Endothelial cell of umbilical vein (primary cell): ENCODE measurements at regions not wholly inside any gene's neighbourhood (a gene's known extent, or its start where the extent isn't known, plus 50 kb on each side); places are given as distances from the start of the nearest gene placed in this dataset.

Experiments used
- BruUV-seq: library from RNA; stranded (reverse); fragments of 400-500 nt; replicated peaks from 2 replicates; lab custom pipeline; 2021; lab: Mats Ljungman, UMichigan
- CTCF ChIA-PET: fragments of 300-600, 350-600 bp; sonication (Branson Sonifier 250); formaldehyde crosslinking; loops from one replicate; lab custom pipeline; 2021; ENCODE audit warnings: antibody characterized with exemption, inconsistent platforms; lab: Charles Lee
- POLR2A ChIA-PET: fragments of 300-600, 350-600 bp; sonication (Branson Sonifier 250); formaldehyde crosslinking; loops from one replicate; lab custom pipeline; 2021; ENCODE audit warnings: antibody characterized with exemption, inconsistent platforms; lab: Charles Lee
- DNase-seq: peaks from one replicate; pipeline ENCODE4 v3.0.0-alpha.2; 2011; ENCODE audit warnings: low read depth, low spot score
- FAIRE-seq: peaks from 2 replicates; lab custom pipeline; 2011; peaks lifted over from hg19 to GRCh38; lab: Jason Lieb, UNC
- H2AFZ ChIP-seq: 2 replicates; pipeline ENCODE4 v1.6.0; 2012; ENCODE audit warnings: low read depth, low read length, control low read depth, inconsistent platforms
- H3K27ac ChIP-seq: 2 replicates; pipeline ENCODE4 v1.5.1; 2011; ENCODE audit warnings: low read depth, mild to moderate bottlenecking, control low read depth, low read length, moderate library complexity; ENCODE audit not compliant: insufficient read depth
- H3K27me3 ChIP-seq, 2 experiments: 2 replicates each; pipeline versions ENCODE4 v1.6.0 to v1.6.1; 2011; ENCODE audit warnings: low read length in 2 of 2, mixed read lengths in 1 of 2; ENCODE audit not compliant: control insufficient read depth in 2 of 2, insufficient read depth in 2 of 2
- H3K36me3 ChIP-seq, 2 experiments: 2 replicates in 1 of 2; 3 replicates in 1 of 2; pipeline ENCODE4 v1.5.1; 2011; ENCODE audit warnings: low read length in 2 of 2, mild to moderate bottlenecking in 1 of 2, moderate library complexity in 1 of 2; ENCODE audit not compliant: control insufficient read depth in 2 of 2, insufficient read depth in 2 of 2; ENCODE audit errors: extremely low read depth in 1 of 2
- H3K4me1 ChIP-seq: 3 replicates; pipeline ENCODE4 v1.5.1; 2011; ENCODE audit warnings: mild to moderate bottlenecking, low read length; ENCODE audit not compliant: control insufficient read depth, insufficient read depth; ENCODE audit errors: extremely low read depth
- H3K4me2 ChIP-seq: 2 replicates; pipeline ENCODE4 v1.6.1; 2011; ENCODE audit warnings: low read length, control low read depth, mixed read lengths; ENCODE audit not compliant: insufficient read depth
- H3K4me3 ChIP-seq, 3 experiments: fragments of 200-600 bp in 1 of 3; sonication (generic), shearing (Covaris generic) in 1 of 3; replicated peaks in 1 of 3; 2 replicates each; pipeline ENCODE4 v1.5.1; 2011 to 2016; ENCODE audit warnings: control low read depth in 3 of 3, low read length in 3 of 3, mild to moderate bottlenecking in 2 of 3, inconsistent platforms in 1 of 3, low read depth in 1 of 3, moderate library complexity in 1 of 3; ENCODE audit not compliant: insufficient read depth in 1 of 3
- H3K79me2 ChIP-seq: 2 replicates; pipeline ENCODE4 v1.6.0; 2012; ENCODE audit warnings: low read length, inconsistent platforms; ENCODE audit not compliant: control insufficient read depth, insufficient read depth
- H3K9ac ChIP-seq: replicated peaks from 2 replicates; pipeline ENCODE3; 2011; ENCODE audit warnings: low read length, control low read depth; ENCODE audit not compliant: insufficient read depth; ENCODE audit errors: extremely low read depth
- H3K9me1 ChIP-seq: replicated peaks from 3 replicates; pipeline ENCODE4 v1.6.0; 2011; ENCODE audit warnings: mild to moderate bottlenecking, low read length; ENCODE audit not compliant: control insufficient read depth, insufficient read depth; ENCODE audit errors: extremely low read depth
- H3K9me3 ChIP-seq: replicated peaks from 2 replicates; pipeline ENCODE4 v1.5.1; 2012; ENCODE audit warnings: low read length, inconsistent platforms; ENCODE audit not compliant: control insufficient read depth, insufficient read depth
- H4K20me1 ChIP-seq: replicated peaks from 2 replicates; pipeline ENCODE3; 2011; ENCODE audit warnings: mild to moderate bottlenecking, low read length; ENCODE audit not compliant: control insufficient read depth, insufficient read depth; ENCODE audit errors: extremely low read depth
- EZH2 ChIP-seq: IDR thresholded peaks from 2 replicates; pipeline ENCODE4 v1.6.1; 2012; ENCODE audit warnings: borderline replicate concordance, low read depth, mild to moderate bottlenecking, moderate library complexity, low read length, inconsistent platforms; ENCODE audit not compliant: severe bottlenecking
- FOS ChIP-seq: IDR thresholded peaks from 2 replicates; pipeline ENCODE4 v1.6.1; 2011; ENCODE audit warnings: mild to moderate bottlenecking, low read length, moderate library complexity, borderline replicate concordance; ENCODE audit not compliant: insufficient read depth
- GATA2 ChIP-seq: IDR thresholded peaks from 2 replicates; pipeline ENCODE4 v1.7.0; 2011; ENCODE audit warnings: low read depth, mild to moderate bottlenecking, moderate library complexity, mixed read lengths, low read length; ENCODE audit not compliant: insufficient read length, insufficient read depth
- JUN ChIP-seq: IDR thresholded peaks from 2 replicates; pipeline ENCODE4 v1.6.1; 2011; ENCODE audit warnings: borderline replicate concordance, low read depth; ENCODE audit not compliant: insufficient read length, insufficient read depth
- MYC ChIP-seq: IDR thresholded peaks from one replicate; pipeline ENCODE4 v1.6.1; 2011; ENCODE audit warnings: mild to moderate bottlenecking, low read depth, low read length
- POLR2A ChIP-seq: IDR thresholded peaks from 2 replicates; pipeline ENCODE4 v1.6.1; 2012; ENCODE audit warnings: low read depth, mild to moderate bottlenecking, control low read depth, low read length
- POLR2AphosphoS5 ChIP-seq: IDR thresholded peaks from 2 replicates; pipeline ENCODE4 v1.6.1; 2012; ENCODE audit warnings: low read depth, mild to moderate bottlenecking, control low read depth, low read length, moderate library complexity; ENCODE audit not compliant: insufficient read depth
- dilution Hi-C: fragments of 300-500 bp; cut with MboI; formaldehyde crosslinking; loops from one replicate; pipeline ENCODE4 v1.15.0; 2019; ENCODE audit warnings: low sequenced_read_pairs; ENCODE audit not compliant: extremely low pct_ligation_motif_present
- intact Hi-C: fragments of 100-400 bp; cut with micrococcal nuclease; formaldehyde crosslinking; loops from one replicate; pipeline ENCODE4 v1.10.0; 2022
- TF ChIP-seq, protein P1 (sequence below): IDR thresholded peaks from 2 replicates; pipeline ENCODE4 v1.6.1; 2011; ENCODE audit not compliant: insufficient read depth, insufficient read length
- TF ChIP-seq, protein P2 (sequence below), 2 donors: IDR thresholded peaks; 1 replicate in 1 of 2; 2 replicates in 1 of 2; pipeline ENCODE4 v1.5.1; 2011; ENCODE audit warnings: low read length in 2 of 2, mild to moderate bottlenecking in 2 of 2, moderate library complexity in 2 of 2, control low read depth in 1 of 2, inconsistent platforms in 1 of 2, low read depth in 1 of 2; ENCODE audit not compliant: insufficient read depth in 1 of 2; ENCODE audit errors: extremely low read depth in 1 of 2

GRCh38 chr6:14573703-14574290 is 456.2 kb downstream of the CD83 start:
- FAIRE-seq (no peak), DNase-seq (no peak)
- no peak for TF ChIP-seq JUN
- no peak for TF ChIP-seq POLR2A
- no peak for TF ChIP-seq MYC
- TF ChIP-seq FOS: no peak
- TF ChIP-seq EZH2: no peak
- TF ChIP-seq POLR2AphosphoS5: no peak
- TF ChIP-seq GATA2: no peak
- TF ChIP-seq, protein P1, sequence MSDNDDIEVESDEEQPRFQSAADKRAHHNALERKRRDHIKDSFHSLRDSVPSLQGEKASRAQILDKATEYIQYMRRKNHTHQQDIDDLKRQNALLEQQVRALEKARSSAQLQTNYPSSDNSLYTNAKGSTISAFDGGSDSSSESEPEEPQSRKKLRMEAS: no peak
- TF ChIP-seq, protein P2, sequence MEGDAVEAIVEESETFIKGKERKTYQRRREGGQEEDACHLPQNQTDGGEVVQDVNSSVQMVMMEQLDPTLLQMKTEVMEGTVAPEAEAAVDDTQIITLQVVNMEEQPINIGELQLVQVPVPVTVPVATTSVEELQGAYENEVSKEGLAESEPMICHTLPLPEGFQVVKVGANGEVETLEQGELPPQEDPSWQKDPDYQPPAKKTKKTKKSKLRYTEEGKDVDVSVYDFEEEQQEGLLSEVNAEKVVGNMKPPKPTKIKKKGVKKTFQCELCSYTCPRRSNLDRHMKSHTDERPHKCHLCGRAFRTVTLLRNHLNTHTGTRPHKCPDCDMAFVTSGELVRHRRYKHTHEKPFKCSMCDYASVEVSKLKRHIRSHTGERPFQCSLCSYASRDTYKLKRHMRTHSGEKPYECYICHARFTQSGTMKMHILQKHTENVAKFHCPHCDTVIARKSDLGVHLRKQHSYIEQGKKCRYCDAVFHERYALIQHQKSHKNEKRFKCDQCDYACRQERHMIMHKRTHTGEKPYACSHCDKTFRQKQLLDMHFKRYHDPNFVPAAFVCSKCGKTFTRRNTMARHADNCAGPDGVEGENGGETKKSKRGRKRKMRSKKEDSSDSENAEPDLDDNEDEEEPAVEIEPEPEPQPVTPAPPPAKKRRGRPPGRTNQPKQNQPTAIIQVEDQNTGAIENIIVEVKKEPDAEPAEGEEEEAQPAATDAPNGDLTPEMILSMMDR (IDR thresholded peaks at IDR 0.05; ENCODE audit: extremely low read depth in 1 of 2, insufficient read depth in 1 of 2, low read depth in 1 of 2, low read length in 2 of 2): no peak
- Histone ChIP-seq H3K9me3 (peaks cover 6% of the 10 kb centered on the region), H3K4me3 (no peak overlapping the region), H3K4me2 (no peak overlapping the region), H3K27me3 (no peaks in the 10 kb centered on the region), H4K20me1 (no peaks in the 10 kb centered on the region), H3K79me2 (no peaks in the 10 kb centered on the region), H3K27ac (no peak overlapping the region), H3K4me1 (no peaks in the 10 kb centered on the region), H3K9me1 (no peaks in the 10 kb centered on the region), H3K36me3 (no peaks in the 10 kb centered on the region), H3K9ac (no peak overlapping the region), H2AFZ (no peak overlapping the region)
- dilution Hi-C loops: no loop called here
- intact Hi-C loops: no loop called here
- BruUV-seq: no TSS peak
- POLR2A ChIA-PET: no interaction called here
- CTCF ChIA-PET: no interaction called here
